Trophoblast cell (in vitro differentiated cells and primary cell): ENCODE measurements at regions not wholly inside any gene's neighbourhood (a gene's known extent, or its start where the extent isn't known, plus 50 kb on each side); places are given as distances from the start of the nearest gene placed in this dataset.

ENCODE experiments used
- DNase-seq, 2 donors: peaks; one replicate each; pipeline ENCODE4 v3.0.0-alpha.2; 2016
- H2AFZ ChIP-seq: 2 replicates; pipeline ENCODE4 v1.6.1; 2013; ENCODE audit warnings: low read length, moderate library complexity, mild to moderate bottlenecking; ENCODE audit not compliant: insufficient read depth, poor library complexity
- H2AK5ac ChIP-seq: 2 replicates; pipeline ENCODE4 v1.6.1; 2013; ENCODE audit warnings: mild to moderate bottlenecking, low read length
- H2BK120ac ChIP-seq: 2 replicates; pipeline ENCODE4 v1.6.1; 2013; ENCODE audit warnings: low read length, mild to moderate bottlenecking, moderate library complexity; ENCODE audit not compliant: insufficient read depth, poor library complexity
- H2BK12ac ChIP-seq: 2 replicates; pipeline ENCODE4 v1.6.1; 2013; ENCODE audit warnings: mild to moderate bottlenecking, low read length, moderate library complexity
- H2BK5ac ChIP-seq: 2 replicates; pipeline ENCODE4 v1.6.1; 2013; ENCODE audit warnings: low read length, low read depth, moderate library complexity, mild to moderate bottlenecking; ENCODE audit not compliant: poor library complexity
- H3K14ac ChIP-seq: 2 replicates; pipeline ENCODE4 v1.6.1; 2013; ENCODE audit warnings: mild to moderate bottlenecking, low read length
- H3K18ac ChIP-seq: 2 replicates; pipeline ENCODE4 v1.6.1; 2013; ENCODE audit warnings: mild to moderate bottlenecking, low read length
- H3K23ac ChIP-seq: 2 replicates; pipeline ENCODE4 v1.6.1; 2013; ENCODE audit warnings: low read length
- H3K27ac ChIP-seq: 2 replicates; pipeline ENCODE4 v1.5.1; 2013; ENCODE audit warnings: low read depth, mild to moderate bottlenecking, inconsistent platforms, low read length, moderate library complexity
- H3K27me3 ChIP-seq: 2 replicates; pipeline ENCODE4 v1.6.1; 2013; ENCODE audit warnings: inconsistent platforms, mild to moderate bottlenecking, low read length, moderate library complexity; ENCODE audit not compliant: insufficient read depth
- H3K36me3 ChIP-seq, 2 experiments: 1 replicate in 1 of 2; 2 replicates in 1 of 2; pipeline ENCODE4 v1.6.1; 2013; ENCODE audit warnings: low read length in 2 of 2, mild to moderate bottlenecking in 2 of 2, moderate library complexity in 1 of 2; ENCODE audit not compliant: insufficient read depth in 2 of 2, control insufficient read depth in 1 of 2
- H3K4ac ChIP-seq: 2 replicates; pipeline ENCODE4 v1.6.1; 2013; ENCODE audit warnings: low read depth, mild to moderate bottlenecking, low read length, moderate library complexity
- H3K4me1 ChIP-seq, 2 experiments: 1 replicate in 1 of 2; 2 replicates in 1 of 2; pipeline ENCODE4 v1.6.1; 2013; ENCODE audit warnings: low read length in 2 of 2, mild to moderate bottlenecking in 2 of 2, moderate library complexity in 1 of 2; ENCODE audit not compliant: insufficient read depth in 2 of 2, control insufficient read depth in 1 of 2
- H3K4me2 ChIP-seq: 2 replicates; pipeline ENCODE4 v1.6.1; 2013; ENCODE audit warnings: inconsistent platforms, mild to moderate bottlenecking, low read length, moderate library complexity
- H3K4me3 ChIP-seq: 2 replicates; pipeline ENCODE4 v1.5.1; 2013; ENCODE audit warnings: mild to moderate bottlenecking, low read depth, low read length, inconsistent platforms
- H3K79me1 ChIP-seq: one replicate; pipeline ENCODE4 v1.6.1; 2013; ENCODE audit warnings: low read length
- H3K79me2 ChIP-seq: 2 replicates; pipeline ENCODE4 v1.6.1; 2013; ENCODE audit warnings: low read length, mild to moderate bottlenecking; ENCODE audit not compliant: control insufficient read depth, insufficient read depth, poor library complexity
- H3K9ac ChIP-seq: 2 replicates; pipeline ENCODE4 v1.6.1; 2013; ENCODE audit warnings: mild to moderate bottlenecking, low read length
- H3K9me3 ChIP-seq: 2 replicates; pipeline ENCODE4 v1.6.1; 2013; ENCODE audit warnings: low read depth, mild to moderate bottlenecking, control low read depth, inconsistent platforms, low read length; ENCODE audit not compliant: insufficient read depth
- H4K12ac ChIP-seq: 2 replicates; pipeline ENCODE4 v1.6.1; 2013; ENCODE audit warnings: low read depth, mild to moderate bottlenecking, low read length, moderate library complexity
- H4K8ac ChIP-seq: 2 replicates; pipeline ENCODE4 v1.6.1; 2013; ENCODE audit warnings: low read depth, mild to moderate bottlenecking, low read length, moderate library complexity
- H4K91ac ChIP-seq: one replicate; pipeline ENCODE4 v1.6.1; 2013; ENCODE audit warnings: low read depth, mild to moderate bottlenecking, low read length, moderate library complexity
- WGBS: extraction: QIAGEN DNeasy Blood & Tissue Kit; methylation state at CpG from one replicate; pipeline ENCODE4 v1.1.7; 2013; ENCODE audit warnings: missing lambda C conversion rate; ENCODE audit not compliant: insufficient read length, insufficient coverage; ENCODE audit errors: extremely low coverage; 5-methylcytosine and 5-hydroxymethylcytosine counted together

GRCh38 chr5:117218789-117219188, 644.2 kb upstream of the SEMA6A start:
- no peak overlapping the region for H2BK120ac ChIP-seq
- no peak overlapping the region for H2AK5ac ChIP-seq
- no peak overlapping the region for H3K27ac ChIP-seq
- H3K9me3 ChIP-seq: no peaks in the 10 kb centered on the region
- H3K23ac ChIP-seq: no peak overlapping the region
- H3K4me3 ChIP-seq: no peak overlapping the region
- no peaks in the 10 kb centered on the region for H3K79me1 ChIP-seq
- no CpG with 5 or more reads among the region's 2 CpGs for WGBS
- no peak overlapping the region for H4K8ac ChIP-seq
- no peak for DNase-seq
- H4K91ac ChIP-seq: no peak overlapping the region
- H3K14ac ChIP-seq: no peak overlapping the region
- H3K27me3 ChIP-seq: no peaks in the 10 kb centered on the region
- no peaks in the 10 kb centered on the region for H3K36me3 ChIP-seq
- H3K79me2 ChIP-seq: no peaks in the 10 kb centered on the region
- H4K12ac ChIP-seq: no peak overlapping the region
- no peaks in the 10 kb centered on the region for H3K4me1 ChIP-seq
- H2AFZ ChIP-seq: no peak overlapping the region
- no peak overlapping the region for H3K4me2 ChIP-seq
- no peak overlapping the region for H3K18ac ChIP-seq
- no peak overlapping the region for H2BK12ac ChIP-seq
- no peak overlapping the region for H2BK5ac ChIP-seq
- H3K9ac ChIP-seq: no peak overlapping the region
- H3K4ac ChIP-seq: no peak overlapping the region

- Histone ChIP-seq H3K9me3 (no peaks in the 10 kb centered on the region), H4K12ac (no peak overlapping the region), H4K91ac (no peak overlapping the region), H3K4me2 (no peak overlapping the region), H2BK5ac (no peak overlapping the region), H2BK12ac (no peak overlapping the region), H3K14ac (no peak overlapping the region), H2AFZ (no peak overlapping the region), H3K4ac (no peak overlapping the region), H3K79me2 (no peaks in the 10 kb centered on the region), H3K27ac (no peak overlapping the region), H3K79me1 (no peaks in the 10 kb centered on the region), H3K18ac (no peak overlapping the region), H3K23ac (no peak overlapping the region), H3K4me3 (no peak overlapping the region), H2BK120ac (no peak overlapping the region), H4K8ac (no peak overlapping the region), H3K9ac (no peak overlapping the region), H2AK5ac (no peak overlapping the region), H3K36me3 (no peaks in the 10 kb centered on the region), H3K27me3 (no peaks in the 10 kb centered on the region), H3K4me1 (no peaks in the 10 kb centered on the region)
- WGBS: no CpG with 5 or more reads among the region's 1 CpG
- DNase-seq: peak in 1 of 2 donors; percentile 61
Measured at GRCh38 chr5:117212866-117213265, 638.2 kb upstream of the SEMA6A start.

- Histone ChIP-seq H2AK5ac (no peak overlapping the region), H3K4me3 (no peak overlapping the region), H3K27ac (no peak overlapping the region), H3K27me3 (no peaks in the 10 kb centered on the region), H3K36me3 (no peaks in the 10 kb centered on the region), H3K79me2 (no peaks in the 10 kb centered on the region), H3K79me1 (no peaks in the 10 kb centered on the region), H3K9me3 (no peaks in the 10 kb centered on the region), H2BK5ac (no peak overlapping the region), H3K18ac (no peak overlapping the region), H4K12ac (no peak overlapping the region), H3K4me1 (no peaks in the 10 kb centered on the region), H3K9ac (no peak overlapping the region), H3K4ac (no peak overlapping the region), H4K8ac (no peak overlapping the region), H2AFZ (no peak overlapping the region), H3K4me2 (no peak overlapping the region), H3K14ac (no peak overlapping the region), H2BK120ac (no peak overlapping the region), H3K23ac (no peak overlapping the region), H4K91ac (no peak overlapping the region), H2BK12ac (no peak overlapping the region)
- DNase-seq: no peak
- WGBS: no CpG with 5 or more reads among the region's 1 CpG
Measured at GRCh38 chr5:117210796-117211195, 636.2 kb upstream of the SEMA6A start.

GRCh38 chr5:117209479-117209878, 634.9 kb upstream of the SEMA6A start:
- H3K36me3 ChIP-seq: no peaks in the 10 kb centered on the region
- H2BK12ac ChIP-seq: no peak overlapping the region
- no peak overlapping the region for H3K9ac ChIP-seq
- no peak overlapping the region for H3K4ac ChIP-seq
- no peaks in the 10 kb centered on the region for H3K79me1 ChIP-seq
- no peak overlapping the region for H3K4me3 ChIP-seq
- H3K27me3 ChIP-seq: no peaks in the 10 kb centered on the region
- H3K4me1 ChIP-seq: no peaks in the 10 kb centered on the region
- H4K91ac ChIP-seq: no peak overlapping the region
- H4K8ac ChIP-seq: no peak overlapping the region
- H3K14ac ChIP-seq: no peak overlapping the region
- no peak overlapping the region for H4K12ac ChIP-seq
- no peak overlapping the region for H3K4me2 ChIP-seq
- no peak overlapping the region for H2BK5ac ChIP-seq
- H2BK120ac ChIP-seq: no peak overlapping the region
- no peak overlapping the region for H2AFZ ChIP-seq
- H3K9me3 ChIP-seq: no peaks in the 10 kb centered on the region
- no peaks in the 10 kb centered on the region for H3K79me2 ChIP-seq
- no peak overlapping the region for H3K27ac ChIP-seq
- no CpG with 5 or more reads among the region's 3 CpGs for WGBS
- DNase-seq: no peak
- no peak overlapping the region for H3K18ac ChIP-seq
- no peak overlapping the region for H2AK5ac ChIP-seq
- H3K23ac ChIP-seq: no peak overlapping the region
